Left renal cortex interstitium (tissue), 4 donors: ENCODE measurements at regions not wholly inside any gene's neighbourhood (a gene's known extent, or its start where the extent isn't known, plus 50 kb on each side); places are given as distances from the start of the nearest gene placed in this dataset.
"Not testable (repeated sequence)": the region's sequence is repeated elsewhere in the genome, so short reads cannot be mapped to it uniquely, and the experiment has no call there.

Experiments
- DNase-seq, 4 donors: peaks; one replicate each; pipeline ENCODE4 v3.0.0-alpha.2; 2013; ENCODE audit warnings: low read depth in 4 of 4, low spot score in 2 of 4, missing footprints in 1 of 4

DNA sequence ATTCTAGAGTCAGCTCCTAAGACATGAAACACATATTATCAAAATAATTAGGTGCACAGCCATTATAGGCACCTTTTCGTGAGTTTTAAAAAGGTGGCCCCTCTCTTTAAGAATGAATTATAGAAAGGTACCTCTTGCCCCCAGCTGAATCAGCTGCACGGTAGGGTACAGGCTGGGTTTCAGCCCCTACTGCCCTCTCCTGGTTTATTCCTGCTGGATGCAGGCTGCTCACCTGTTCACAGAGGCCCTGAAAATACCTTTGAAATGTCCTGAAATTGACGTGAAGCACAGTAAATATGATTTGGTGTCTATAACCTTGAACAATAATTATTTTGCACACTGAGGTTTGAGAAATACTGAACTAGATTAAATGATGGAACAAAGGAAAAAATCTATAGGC lies 504.8 kb upstream of the SGCD start:
- no peak for DNase-seq

DNA sequence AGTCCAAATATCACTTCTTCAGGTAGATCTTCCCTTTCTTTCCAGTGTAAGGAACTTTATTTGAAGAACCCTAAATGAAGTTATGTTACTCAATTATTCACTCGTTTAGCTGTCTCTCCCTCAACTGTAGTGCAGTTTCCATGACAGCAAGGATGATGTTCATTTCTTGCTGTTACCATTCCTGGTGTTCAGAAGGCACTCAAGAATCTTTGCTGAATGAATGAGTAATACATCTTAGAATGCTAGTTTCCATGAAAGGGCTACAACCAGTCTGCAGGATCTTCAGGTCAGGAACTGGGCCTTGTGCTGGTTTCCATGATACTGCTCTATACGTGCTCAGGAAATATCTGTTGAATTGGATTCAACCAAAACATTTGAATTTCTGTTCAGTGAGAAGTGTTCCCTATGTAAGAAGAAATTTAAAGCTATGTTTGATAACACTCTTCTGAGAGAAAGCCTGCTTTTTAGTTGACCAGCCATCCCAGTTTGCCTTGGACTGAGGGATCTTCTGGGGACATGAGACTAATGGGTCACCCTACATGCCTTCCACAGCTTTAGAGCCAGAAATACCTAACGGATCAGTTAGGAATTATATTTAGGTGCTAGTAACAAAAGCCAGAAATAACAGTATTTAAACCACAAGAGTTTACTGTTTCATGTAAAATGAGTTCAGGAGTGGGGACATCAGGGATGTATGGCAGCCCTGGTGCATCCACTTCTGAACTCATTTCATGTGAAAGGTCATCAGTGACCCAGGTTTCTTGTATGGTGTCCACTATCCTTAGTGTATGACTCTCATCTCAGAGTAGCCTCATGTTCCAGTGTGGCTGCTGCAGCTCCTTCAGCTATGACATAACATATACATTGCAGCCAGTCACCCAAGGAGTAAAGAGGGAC lies 500.1 kb upstream of the SGCD start:
- no peak for DNase-seq

DNA sequence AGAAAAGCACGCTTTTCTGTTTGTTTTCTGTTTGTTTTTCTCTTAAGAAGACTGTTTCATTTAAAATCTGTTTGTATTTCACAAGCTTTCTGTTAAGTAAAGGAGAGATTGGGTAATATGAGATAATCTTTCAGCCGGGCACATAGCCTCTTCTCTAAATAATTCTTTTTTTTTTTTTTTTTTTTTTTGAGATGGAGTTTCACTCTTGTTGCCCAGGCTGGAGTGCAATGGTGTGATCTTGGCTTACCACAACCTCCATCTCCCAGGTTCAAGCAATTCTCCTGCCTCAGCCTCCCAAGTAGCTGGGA lies 499.5 kb upstream of the SGCD start:
- DNase-seq: not testable (repeated sequence)

DNA sequence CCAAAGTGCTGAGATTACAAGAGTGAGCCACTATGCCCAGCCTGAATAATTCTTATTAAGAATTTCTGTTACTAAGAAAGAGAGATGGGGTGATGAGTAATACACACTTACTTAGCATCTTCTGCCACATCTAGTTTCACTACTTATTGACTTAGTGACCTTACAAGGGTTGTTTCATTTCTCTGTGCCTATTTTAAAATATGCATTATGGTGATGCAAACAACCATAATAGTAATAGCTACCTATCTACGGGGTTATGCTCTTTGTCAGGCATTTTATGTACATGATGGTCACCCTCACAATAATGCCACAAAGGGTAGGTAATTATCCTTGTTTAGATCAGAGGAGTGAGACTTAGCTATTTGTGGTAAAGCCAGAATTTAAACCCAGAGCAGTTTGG lies 499.0 kb upstream of the SGCD start:
- DNase-seq: no peak

DNA sequence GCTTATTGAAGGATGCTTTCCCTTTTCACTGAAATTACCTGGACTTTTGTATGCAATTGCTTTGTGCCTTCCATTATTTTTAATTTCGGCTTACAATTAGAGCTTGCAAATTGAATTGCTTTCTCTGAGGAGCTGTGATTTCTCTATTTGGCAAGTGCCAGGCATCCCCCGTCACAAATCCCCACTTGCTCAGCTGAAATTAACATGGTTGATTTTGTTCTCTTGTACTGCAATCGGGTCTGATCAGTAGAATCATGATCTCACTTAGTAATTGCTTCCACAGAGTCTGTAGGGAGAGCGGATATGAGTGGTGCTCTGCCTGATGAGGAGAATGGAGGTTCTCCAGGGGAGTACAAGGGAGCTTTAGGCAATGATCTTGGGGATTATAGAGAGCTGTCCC lies 495.5 kb upstream of the SGCD start:
- no peak for DNase-seq

DNA sequence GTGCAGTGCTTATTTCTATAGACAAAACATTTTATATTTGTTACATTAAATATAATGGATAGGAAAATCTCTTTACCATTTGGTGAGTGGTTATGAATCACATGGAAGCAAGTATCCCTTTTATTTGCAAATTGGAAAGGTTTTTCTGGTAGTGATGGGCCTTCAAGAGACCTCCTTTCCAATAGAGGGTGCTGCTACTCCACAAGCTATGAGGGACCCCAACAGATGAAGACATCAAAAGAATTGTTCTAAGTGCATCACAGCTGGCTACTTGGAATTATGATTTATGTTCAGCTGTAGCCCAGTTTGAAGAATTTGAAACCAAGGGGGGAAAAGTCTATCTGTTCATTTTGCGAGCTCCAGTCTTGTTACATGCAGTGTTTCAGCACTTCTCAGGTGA lies 493.7 kb upstream of the SGCD start:
- DNase-seq: no peak

DNA sequence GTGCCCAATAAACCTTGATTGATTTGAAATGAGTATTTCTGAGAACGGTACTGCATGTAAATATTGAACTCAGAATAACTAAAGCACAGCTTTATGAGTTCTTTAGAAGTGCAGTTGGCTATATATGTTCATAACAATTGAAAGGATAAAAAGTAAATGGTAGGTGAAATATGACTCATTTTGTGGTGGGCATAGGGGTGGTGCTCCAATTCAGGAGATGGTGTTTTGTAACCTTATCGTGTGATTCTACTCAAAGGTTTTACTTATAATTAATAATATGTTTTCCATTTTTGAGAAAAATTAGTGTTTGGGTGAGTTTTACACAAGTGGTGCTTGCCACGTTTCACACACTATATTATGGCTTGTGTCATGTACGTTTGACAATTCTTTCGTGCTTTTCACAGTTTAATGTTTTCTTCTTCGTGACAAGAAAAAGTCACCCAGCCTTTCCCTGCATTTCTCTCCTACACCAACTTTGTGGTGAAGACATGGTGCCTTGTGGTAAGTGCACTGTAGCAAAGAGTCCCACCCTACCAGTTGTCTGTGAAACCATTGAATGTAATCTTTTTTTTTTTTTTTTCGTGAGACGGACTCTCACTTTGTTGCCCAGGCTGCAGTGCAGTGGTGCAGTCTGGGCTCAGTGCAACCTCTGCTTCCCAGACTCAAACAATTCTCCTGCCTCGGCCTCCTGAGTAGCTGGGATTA lies 492.5 kb upstream of the SGCD start:
- DNase-seq: no peak

DNA sequence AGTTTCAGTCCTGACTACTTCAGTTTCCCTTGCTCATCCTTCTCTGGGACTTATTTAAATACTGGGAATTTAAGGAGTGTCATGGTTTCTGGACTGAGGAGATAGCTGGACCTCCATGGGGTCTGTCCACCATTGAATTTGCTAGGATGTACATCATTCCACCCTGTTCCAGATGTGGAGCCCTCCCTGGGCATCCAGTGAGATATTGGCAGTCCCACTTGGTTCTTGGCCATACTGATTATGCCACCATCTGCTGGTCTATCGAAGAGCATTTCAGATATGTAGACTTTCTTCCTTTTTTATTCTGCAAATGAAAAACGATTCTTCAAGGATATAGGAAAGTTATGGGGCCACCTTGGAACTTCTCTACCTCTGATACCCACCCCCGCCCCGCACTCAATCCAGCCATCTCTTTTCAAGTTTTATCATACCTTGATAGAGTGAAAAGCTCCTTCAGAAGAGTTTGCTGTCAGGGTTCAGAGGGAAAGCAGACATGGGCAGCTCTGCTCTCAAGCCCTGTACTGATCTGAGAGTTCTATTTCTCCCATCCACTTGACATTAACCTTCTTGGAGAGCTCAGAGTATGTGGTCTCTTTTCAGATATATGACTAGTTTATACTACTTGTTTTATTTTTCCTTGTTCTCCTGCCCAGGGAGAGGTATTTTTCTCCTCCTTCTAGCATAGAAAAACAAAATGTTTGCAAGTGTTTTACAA lies 490.7 kb upstream of the SGCD start:
- DNase-seq: no peak

DNA sequence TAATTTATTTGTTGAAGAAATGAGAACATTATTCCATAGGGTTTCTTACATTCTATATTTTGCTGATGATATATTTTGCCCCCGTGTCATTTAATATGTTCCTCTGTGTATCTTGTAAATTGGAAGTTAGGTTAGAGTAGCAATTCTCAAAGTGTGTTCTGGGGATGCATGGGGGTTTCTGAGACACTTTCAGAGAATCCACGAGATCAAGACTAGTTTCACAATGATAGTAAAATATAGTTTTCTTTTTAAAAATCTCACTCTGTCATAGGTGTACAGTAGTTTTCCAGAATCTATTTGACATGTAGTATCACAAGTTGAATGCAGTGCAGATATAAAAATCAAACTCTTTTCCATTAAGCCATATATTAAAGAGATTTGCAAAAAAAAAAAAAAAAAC lies 488.6 kb upstream of the SGCD start:
- no peak for DNase-seq

DNA sequence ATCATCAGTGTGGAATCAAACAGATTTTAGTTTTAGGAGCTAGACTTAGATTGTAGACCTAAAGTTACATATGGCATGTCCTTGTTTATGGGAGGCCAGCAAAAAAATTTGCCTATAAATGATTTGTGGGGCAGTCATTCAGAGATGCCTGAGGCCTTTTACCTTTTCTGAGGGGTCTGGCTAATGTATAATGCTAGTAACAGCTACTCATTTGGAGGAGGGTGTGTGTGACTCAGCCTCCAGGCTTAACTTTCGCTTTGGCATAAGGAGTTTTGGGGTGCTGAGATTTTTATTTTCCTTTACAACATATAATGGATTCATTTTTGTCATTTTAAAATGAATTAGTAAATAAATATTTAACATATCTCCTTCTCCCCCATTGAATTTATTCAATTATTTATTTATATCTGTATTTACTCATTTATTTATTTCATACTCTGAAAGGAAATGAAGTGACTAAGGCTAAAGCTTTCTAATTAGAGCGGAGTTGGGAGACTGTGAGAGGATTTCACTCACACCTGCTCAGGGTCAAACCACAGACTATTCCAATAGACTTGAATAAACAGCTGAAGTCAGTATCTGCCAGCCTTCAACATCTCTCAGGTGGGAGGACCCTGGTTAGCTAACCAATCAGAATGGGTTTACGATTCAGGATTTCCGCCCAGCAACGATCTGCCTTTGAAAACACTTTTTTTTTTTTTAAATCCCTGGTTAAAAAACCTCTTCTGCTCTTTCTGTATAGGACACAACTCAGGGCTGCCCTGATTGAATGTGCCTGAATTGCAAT lies 487.5 kb upstream of the SGCD start:
- no peak for DNase-seq

DNA sequence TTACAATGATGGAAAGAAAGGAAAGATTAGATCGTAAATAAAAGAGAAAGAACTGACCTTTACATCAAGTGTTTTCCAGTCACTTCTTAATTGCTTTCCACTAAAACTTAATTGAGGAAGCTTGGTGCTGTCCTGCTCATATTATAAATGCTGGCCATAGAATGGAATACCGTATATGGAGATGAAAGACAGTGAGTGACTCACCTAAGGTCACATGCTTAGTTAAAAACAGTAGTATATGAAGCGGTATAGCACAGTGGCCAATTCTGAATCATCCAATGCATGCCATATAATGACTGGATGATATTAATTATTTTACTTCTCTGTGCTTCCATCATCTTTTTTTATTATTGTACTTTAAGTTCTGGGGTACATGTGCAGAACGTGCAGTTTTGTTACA lies 482.4 kb upstream of the SGCD start:
- DNase-seq: no peak

DNA sequence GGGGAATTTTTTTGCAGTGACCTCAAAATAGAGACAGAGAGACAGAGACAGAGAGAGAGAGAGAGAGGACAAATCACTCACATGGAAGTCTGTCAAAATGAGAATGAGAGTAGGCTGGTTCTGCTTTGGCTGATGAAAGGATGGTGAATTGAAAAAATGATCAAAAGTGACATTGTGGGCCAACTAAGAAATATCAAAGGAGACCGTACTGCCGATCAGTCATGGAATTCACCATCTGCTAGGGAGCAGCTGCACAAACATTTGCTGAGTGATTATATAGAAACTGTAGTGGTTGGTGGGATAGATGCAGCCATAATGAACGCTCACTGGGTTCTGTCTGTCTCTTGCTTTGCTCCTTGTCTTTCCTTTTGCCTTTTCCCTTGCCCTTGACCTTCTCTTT lies 476.6 kb upstream of the SGCD start:
- DNase-seq: no peak

DNA sequence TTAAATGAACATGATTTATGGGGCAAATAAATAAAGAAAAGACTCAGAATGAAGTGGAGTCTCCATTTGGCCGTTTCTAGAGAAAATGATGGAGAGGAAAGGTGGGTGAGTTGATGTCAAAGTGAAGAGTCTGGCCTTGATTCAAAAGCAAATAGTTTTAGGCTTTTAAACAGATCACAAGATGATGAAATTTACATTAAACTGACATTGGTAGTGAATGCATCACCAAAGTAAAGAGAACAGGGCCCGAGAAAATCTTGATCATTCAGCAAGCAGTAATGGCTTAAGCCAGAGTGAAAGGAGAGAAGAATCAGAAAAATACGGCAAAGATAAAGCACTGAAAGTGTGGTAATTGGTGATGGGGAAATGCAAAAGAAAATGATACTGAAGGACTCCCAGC lies 460.0 kb upstream of the SGCD start:
- no peak for DNase-seq

DNA sequence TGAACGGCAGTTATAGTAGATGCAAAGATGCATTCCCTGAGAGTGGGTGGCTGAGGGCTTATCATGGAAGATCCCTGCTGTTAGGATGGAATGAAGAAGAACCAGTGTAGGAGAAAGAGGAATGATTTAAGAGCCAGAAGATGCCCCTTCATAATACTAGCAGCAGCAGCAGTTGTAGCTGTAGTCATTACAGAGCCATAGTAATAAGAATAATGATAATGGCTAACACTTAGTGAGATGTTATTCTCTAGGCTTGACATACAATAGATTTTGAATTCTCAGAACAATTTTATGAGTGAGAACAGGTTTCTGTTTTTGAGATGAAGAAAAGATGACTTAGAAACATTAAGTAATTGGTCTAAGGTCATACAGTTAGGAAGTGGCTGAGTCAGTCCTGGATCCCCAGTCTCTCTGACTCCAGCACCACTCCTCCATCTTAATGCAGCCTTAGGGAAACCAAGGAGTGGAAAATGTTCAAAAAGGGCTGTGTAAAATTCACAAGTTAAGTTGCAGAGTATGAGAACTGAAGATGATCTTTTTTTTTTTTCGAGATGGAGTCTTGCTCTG lies 459.4 kb upstream of the SGCD start:
- DNase-seq: no peak

DNA sequence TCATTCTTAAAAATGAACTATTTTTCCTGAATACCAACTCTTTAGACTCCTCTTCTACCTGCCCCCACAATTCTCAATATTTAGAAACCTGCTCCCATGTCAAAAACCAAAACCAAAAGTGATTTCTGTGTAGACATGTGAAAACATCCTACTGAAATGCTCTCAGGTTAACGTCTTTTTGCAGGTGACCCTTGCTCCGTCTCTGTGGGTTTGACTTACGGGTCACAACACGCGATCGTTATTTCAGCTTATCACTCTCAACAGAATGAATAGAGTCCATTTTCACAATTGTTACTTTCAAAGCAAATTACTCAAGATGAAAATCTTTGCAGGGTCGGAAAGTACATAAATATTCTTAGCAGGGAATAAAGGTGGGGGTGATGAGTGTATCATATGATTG lies 456.3 kb upstream of the SGCD start:
- DNase-seq: no peak

DNA sequence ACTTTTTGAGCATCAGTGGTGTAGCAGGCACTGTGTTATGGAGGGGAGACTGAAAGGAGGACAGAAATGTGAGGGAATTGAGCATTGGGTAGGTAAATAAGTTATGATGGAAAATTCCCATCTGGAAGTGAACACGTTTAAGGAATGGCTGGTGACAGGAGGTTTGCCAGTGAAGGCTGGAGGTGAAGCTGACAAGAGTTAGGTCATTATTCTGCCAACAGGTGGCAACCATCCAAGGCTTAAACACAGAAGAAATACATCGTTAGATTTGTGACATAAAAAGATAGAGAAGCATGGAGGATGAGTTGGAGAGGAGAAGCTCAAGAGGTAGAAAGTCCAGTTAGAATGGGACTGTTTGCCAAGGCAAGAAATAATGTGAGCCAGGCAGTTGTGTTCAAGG lies 455.3 kb upstream of the SGCD start:
- DNase-seq: no peak

DNA sequence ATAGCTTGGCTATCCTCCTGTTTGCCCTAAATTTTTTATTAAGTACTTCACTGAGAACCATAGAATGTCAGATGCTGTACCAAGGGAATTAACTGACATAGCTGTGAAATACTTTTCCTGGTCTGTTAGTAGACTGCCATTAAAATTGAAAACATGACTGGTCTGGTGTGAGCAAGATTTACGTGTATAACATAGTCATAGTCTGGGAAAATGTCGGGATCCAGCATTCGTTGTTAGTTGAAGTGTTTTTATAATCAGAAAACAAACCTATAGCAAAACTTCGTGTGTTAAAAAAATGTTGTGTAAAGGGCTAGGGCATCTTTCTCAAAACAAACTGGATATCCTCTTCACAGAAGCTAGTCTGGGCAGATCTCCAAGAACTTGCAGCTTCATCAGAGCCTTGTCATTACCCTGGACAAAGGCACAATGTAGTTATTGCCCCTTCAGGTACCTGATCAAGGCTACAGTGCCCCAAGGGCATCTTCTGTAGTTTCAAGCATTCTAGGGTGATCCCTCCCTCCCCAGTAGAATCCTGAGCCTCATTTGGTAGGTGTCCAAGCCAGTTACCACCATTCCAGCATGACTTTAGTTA lies 454.2 kb upstream of the SGCD start:
- no peak for DNase-seq

DNA sequence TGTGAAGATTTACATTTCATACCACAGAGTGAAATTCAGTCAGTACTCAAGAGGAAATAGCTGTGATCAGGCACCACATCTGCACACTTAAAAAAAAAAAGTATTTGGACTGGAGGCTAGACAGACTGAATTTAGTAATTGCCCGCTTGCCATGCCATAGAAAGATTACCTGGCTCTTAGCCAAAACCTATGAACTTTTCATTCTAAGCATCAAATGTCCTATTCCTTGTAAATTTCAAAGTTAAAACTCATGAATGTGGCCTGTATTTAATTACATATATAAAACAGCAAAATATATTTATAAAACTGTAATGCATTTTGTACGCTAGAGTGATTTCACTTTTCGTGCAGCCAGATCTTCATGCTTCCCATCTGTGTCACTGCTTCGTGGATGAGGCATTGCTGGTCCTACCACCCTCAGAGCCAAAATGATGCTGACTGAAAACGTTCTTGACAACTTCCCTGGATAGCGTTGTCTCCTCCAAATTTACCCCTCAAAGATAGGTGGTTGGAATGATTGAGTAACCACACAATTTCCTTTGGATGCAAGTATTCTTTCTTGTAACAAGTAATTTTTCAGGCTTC lies 447.9 kb upstream of the SGCD start:
- no peak for DNase-seq

DNA sequence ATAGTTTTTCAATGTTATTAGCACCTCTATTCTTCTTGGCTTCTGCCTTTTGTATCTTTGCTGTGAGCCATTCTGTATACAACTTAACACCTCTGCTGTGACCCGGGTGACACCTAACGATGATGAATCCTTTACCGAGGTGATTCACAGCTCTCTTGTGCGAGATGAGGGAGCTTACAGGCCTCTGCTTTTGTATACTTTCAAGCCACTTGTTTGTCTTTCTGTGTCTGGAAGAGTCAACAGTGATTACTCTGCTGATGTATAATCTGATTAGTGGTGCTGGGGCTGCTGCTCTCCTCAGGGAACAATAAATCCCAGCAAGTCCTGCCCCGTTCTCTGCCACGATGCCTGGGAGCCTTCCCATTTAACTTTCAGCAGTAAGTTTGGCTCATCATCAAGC lies 442.9 kb upstream of the SGCD start:
- DNase-seq: no peak

DNA sequence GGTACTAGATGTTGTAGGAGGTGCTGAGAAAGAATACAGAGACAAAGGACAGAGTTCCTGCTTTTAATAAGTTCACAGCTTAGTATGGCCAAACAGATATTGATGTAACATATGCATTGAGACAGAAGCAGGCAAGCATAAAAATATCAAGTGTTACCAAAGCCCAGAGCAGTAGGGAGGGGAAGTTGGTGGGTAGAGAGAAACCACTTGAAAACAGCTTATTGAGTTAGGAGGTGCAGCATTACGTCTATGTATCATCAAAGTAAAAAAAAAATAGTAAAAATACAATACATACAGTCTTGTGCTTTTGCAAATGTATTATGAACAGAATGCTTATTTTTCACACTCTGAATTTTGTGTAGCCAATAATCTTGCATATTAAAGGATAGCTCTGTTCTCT lies 441.8 kb upstream of the SGCD start:
- DNase-seq: no peak
